ENCODE measurements at regions not wholly inside any gene's neighbourhood (a gene's known extent, or its start where the extent isn't known, plus 50 kb on each side); places are given as distances from the start of the nearest gene placed in this dataset.

- TF ChIP-seq MAX (IDR thresholded peaks at IDR 0.05; ENCODE audit: low read depth, low read length) (no peak), CTCF (IDR thresholded peaks at IDR 0.05; ENCODE audit: low read depth, low read length) (no peak), POLR2A (IDR thresholded peaks at IDR 0.05; ENCODE audit: extremely low read depth, insufficient read length) (no peak), MYC (IDR thresholded peaks at IDR 0.05; ENCODE audit: low read depth, low read length) (no peak)
- H3K4me3 ChIP-seq (ENCODE audit: low read depth, low read length), result no peak overlapping the region
- no peak for DNase-seq (ENCODE audit: low read depth)
Measured at GRCh38 chr9:1320051-1320557, 269.9 kb downstream of the DMRT2 start.

- no peak for TF ChIP-seq CTCF (IDR thresholded peaks at IDR 0.05; ENCODE audit: low read depth, low read length)
- no peak for TF ChIP-seq POLR2A (IDR thresholded peaks at IDR 0.05; ENCODE audit: extremely low read depth, insufficient read length)
- no peak for TF ChIP-seq MYC (IDR thresholded peaks at IDR 0.05; ENCODE audit: low read depth, low read length)
- TF ChIP-seq MAX (IDR thresholded peaks at IDR 0.05; ENCODE audit: low read depth, low read length), result no peak
- DNase-seq (ENCODE audit: low read depth), result no peak
- H3K4me3 ChIP-seq (ENCODE audit: low read depth, low read length), result no peak overlapping the region
Measured at GRCh38 chr9:1320607-1321195, 270.5 kb downstream of the DMRT2 start.

GRCh38 chr9:1327467-1327866, 277.3 kb downstream of the DMRT2 start:
- H3K4me3 ChIP-seq (ENCODE audit: low read depth, low read length), result no peak overlapping the region
- DNase-seq (ENCODE audit: low read depth), result no peak
- TF ChIP-seq CTCF (IDR thresholded peaks at IDR 0.05; ENCODE audit: low read depth, low read length), result no peak
- no peak for TF ChIP-seq MYC (IDR thresholded peaks at IDR 0.05; ENCODE audit: low read depth, low read length)
- no peak for TF ChIP-seq POLR2A (IDR thresholded peaks at IDR 0.05; ENCODE audit: extremely low read depth, insufficient read length)
- TF ChIP-seq MAX (IDR thresholded peaks at IDR 0.05; ENCODE audit: low read depth, low read length), result no peak

- no peak for DNase-seq (ENCODE audit: low read depth)
- TF ChIP-seq MYC (IDR thresholded peaks at IDR 0.05; ENCODE audit: low read depth, low read length) (no peak), CTCF (IDR thresholded peaks at IDR 0.05; ENCODE audit: low read depth, low read length) (no peak), MAX (IDR thresholded peaks at IDR 0.05; ENCODE audit: low read depth, low read length) (no peak), POLR2A (IDR thresholded peaks at IDR 0.05; ENCODE audit: extremely low read depth, insufficient read length) (no peak)
- H3K4me3 ChIP-seq (ENCODE audit: low read depth, low read length), result no peak overlapping the region
Measured at GRCh38 chr9:1328341-1328740, 278.2 kb downstream of the DMRT2 start.

- DNase-seq (ENCODE audit: low read depth), result no peak
- no peak overlapping the region for H3K4me3 ChIP-seq (ENCODE audit: low read depth, low read length)
- TF ChIP-seq MYC (IDR thresholded peaks at IDR 0.05; ENCODE audit: low read depth, low read length), result no peak
- no peak for TF ChIP-seq POLR2A (IDR thresholded peaks at IDR 0.05; ENCODE audit: extremely low read depth, insufficient read length)
- no peak for TF ChIP-seq MAX (IDR thresholded peaks at IDR 0.05; ENCODE audit: low read depth, low read length)
- TF ChIP-seq CTCF (IDR thresholded peaks at IDR 0.05; ENCODE audit: low read depth, low read length), result no peak
Measured at GRCh38 chr9:1331546-1332038, 281.4 kb downstream of the DMRT2 start.

Measured in NB4 (cell line).